ENCODE measurements at regions not wholly inside any gene's neighbourhood (a gene's known extent, or its start where the extent isn't known, plus 50 kb on each side); places are given as distances from the start of the nearest gene placed in this dataset.
"Not testable (repeated sequence)": the region's sequence is repeated elsewhere in the genome, so short reads cannot be mapped to it uniquely, and the experiment has no call there.

DNA sequence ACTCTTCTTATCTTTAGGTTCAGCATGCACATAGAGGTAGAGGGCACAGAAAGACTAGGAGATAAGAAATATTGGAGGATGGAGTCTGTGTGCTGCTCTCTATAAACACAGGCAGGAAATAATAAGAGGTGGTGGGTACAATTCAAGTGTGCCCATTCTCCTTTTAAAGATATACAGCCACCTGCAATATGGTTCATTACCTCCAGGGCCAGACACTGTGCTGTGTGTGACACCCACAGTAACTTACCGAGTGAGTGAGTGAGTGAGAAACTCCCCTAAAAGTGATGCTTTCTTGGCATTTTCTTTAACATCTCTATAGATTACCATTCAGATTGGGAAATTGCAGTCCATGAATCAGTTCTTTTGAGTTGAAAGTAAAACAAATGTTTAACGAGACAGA lies 311.8 kb upstream of the KCNN2 start:
- DNase-seq (ENCODE audit: low read depth in 2 of 2), result no peak

DNA sequence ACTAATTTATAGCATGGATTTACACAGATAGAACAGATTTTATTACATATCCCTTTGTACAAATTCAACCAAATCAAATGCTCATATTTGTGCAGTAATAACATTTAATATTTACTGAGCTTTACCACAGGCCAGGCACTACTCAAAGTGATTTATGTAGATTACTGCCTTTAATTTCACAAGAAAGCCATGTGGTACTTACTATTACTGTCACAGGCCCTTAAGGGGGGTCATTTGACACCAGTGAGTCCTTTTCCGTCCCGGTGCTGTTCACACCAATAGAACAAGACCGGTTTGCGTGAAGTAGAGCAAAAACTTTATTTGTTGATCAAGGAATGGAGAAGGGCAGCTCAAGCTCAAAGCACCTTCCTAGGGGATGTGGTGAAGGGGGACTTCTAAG lies 308.5 kb upstream of the KCNN2 start:
- DNase-seq (ENCODE audit: low read depth in 2 of 2), result no peak

DNA sequence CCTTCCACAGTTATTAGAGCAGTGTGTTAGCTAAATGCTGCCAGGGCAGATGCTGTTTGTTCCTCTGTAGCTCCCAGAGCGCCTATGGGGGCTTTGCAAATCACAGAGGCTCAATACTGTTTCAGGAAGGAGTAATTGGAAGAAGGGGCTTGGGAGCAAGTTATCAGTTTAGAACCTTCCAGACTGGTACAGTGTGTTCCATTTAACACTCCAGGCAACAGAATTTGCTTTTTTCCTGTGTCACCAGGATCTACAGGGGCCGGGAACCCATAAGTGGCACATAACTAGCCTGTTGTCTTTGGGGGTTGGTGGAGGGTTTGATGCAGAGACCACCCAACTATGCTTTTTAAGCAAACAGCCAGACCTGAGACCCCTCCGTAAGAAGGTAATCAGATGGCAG lies 307.3 kb upstream of the KCNN2 start:
- no peak for DNase-seq (ENCODE audit: low read depth in 2 of 2)

DNA sequence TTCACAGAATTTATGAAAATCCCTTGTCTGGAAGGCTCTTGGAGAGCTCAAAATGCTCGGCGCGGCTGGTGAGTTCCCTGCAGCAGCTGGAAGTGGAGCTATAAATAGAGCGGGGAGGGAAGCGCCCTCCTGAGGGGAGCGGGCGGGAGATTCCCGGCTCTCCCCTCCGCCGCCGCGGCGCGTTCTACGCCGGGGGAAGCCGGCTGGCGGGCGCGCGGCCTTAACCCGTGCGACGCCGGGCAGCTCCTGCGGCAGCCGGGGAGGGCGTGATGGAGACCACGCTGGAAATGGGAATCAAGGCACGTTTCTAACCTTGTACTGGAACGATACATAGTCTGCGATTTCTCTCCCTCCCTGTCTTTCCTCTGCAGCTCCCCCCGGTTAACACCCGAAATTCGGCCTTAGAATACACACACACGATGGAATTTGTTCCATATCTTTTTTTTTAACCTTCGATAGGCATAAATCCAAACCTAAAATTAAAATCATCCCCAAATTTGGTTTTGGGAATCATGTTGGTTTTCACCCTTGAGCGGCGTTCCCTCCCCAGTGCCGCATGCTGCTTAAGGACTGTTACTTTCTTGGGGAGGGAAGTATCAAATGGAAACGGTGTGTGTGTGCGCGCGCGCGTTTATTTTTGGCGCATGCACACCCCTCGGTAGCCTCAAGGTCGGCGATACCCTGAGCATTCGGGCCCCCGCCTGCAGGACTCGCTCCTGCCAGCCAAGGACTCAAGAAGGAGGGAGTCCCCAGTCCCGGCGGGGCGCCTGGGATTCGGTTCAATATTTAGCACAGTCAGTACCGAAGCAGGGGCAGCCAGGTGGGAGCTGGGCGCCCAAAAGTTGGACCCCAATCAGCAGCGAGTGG lies 306.3 kb upstream of the KCNN2 start:
- DNase-seq (ENCODE audit: low read depth in 2 of 2), result peak; percentile 4 to 27

DNA sequence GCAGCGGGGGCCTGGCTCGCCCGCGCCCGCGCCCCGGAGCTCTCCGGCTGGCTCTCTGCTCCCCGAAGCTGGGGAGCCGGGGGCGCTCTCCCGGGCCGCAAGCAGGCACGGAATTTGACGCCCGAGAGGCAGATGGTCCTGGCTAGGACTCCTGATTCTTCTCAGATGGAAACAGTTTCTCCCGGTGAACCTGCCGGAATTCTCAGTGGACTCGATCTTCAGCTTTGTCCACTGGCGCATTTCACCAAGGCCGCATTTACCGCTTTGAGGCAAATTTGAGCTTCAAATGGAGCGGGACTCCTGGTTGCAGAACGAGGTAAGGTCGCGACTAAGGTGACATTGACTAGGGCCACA lies 305.7 kb upstream of the KCNN2 start:
- no peak for DNase-seq (ENCODE audit: low read depth in 2 of 2)

DNA sequence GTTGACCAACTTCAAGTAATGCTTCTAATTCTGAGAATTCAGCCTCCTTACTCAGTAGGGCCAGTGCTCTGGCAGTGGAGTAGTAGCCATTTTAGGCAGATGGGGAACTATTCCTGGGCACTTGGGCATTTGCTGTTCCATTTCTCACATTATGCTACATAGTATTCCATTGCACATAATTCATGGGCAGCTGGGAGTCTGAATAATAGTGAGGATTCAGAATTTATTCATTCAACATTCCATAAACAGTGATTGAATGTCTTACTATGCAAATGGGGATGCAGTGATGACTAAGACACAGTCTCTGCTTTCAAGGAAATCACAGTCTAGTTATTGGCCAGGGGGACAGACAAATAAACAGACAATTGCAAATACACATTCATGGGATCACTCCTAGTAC lies 301.0 kb upstream of the KCNN2 start:
- DNase-seq (ENCODE audit: low read depth in 2 of 2), result no peak

DNA sequence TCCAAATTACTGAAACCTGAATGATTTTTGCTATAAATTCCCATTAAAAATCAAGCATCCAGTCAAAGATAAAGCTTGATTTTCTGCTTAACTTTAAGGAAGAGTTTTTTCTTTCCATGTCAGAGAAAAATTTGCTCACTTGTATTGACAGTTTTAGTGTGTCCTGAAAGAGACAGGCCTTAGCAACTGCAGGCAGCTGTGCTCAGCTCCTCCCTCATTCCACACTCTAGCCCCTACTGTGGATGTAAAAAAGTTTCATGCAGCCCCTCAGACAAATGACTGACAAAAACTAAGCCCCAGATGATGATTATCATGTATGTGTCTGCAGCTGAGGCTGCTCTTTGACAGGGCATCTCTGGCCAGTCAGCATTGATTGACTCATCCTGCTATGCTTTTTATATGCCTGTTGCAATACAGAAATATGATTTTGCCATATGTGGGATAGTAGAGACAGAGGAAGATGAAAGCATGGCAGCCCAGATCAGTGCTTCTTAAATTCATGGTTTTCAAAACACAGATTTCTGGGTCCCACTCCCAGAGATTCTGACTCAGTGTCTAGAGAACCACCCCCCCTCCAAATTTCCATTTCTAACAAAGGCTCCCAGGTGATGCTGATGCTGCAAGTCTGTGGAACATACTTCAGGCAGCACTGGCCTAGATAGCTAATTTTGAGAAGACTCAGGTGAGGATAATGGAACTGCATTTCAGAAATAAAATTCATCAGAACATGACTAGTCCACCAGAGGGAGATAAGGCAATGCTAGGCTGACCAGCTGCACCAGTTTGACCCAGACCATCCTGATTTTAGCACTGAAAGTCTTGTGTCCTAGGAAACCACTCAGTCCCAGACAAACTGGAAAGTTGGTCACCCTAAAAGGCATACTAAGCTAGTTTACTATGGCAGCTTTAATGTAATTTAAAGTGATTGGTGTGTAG lies 298.7 kb upstream of the KCNN2 start:
- DNase-seq (ENCODE audit: low read depth in 2 of 2), result no peak

DNA sequence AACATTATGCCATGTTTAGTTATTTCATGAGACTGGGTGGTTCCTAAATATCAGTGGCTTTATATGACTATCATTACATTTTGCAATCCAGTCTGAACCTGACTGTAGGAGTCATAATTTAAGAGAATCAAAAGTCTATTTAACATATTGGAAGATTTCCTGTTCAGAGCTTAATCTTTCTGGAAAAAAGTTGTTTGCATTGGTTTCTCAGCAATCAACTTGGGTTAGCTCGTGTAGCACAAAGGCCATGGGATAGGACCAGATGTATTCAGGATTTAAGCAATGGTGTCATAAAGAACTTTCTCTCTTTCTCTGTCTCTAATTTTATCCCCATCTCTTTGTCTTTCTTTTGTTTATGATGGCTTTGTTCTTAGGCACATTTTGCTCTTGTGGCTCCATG lies 296.0 kb upstream of the KCNN2 start:
- no peak for DNase-seq (ENCODE audit: low read depth in 2 of 2)

DNA sequence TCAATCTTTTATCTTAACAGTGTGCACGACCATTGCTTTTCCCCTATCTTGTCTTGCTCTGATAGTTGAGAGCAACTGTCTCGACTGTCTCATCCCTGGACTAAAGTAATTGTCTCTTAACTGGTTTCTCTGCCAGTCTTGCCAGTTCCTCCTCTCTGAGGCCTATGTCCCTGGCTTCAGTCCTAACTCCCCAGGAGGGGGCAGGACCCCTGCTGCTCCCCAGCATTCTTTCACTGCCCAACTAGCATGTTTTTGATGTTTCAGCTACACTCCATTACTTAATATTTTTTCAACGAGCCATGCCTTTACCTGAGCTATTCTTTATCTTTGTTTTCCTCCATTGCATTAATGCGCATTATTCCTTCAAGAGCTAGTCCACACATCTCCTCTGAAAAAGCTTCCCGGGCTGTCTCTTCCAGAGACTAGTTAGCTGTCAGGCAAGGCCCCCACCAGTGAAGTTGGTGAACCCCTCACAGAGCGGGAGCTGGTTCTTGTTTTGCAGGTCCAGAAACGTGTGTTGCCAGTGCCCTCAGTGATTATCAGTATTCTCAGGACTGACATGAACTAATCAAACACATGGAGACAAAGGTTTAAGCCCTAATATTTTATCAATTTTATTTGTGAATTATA lies 291.7 kb upstream of the KCNN2 start:
- DNase-seq (ENCODE audit: low read depth in 2 of 2), result no peak

DNA sequence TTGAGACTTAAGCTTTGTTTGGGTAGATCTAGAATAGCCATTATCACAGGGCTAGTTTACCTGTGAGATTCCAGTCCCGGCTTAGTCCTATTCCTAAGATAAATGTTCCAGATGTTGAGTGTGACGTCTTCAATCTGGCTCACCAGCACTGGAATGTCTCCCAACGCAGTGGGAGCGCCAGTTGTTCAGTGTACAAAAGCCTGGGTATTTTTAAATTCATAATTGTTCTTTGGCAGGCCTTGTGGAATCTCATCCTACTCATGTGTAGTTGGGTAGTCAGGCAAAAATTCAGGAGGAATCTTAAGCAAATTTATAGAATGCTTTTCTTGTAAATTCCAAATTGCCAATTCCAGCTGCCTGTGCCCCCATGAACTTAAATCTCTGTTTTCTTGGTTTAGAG lies 272.6 kb upstream of the KCNN2 start:
- DNase-seq (ENCODE audit: low read depth in 2 of 2), result no peak

DNA sequence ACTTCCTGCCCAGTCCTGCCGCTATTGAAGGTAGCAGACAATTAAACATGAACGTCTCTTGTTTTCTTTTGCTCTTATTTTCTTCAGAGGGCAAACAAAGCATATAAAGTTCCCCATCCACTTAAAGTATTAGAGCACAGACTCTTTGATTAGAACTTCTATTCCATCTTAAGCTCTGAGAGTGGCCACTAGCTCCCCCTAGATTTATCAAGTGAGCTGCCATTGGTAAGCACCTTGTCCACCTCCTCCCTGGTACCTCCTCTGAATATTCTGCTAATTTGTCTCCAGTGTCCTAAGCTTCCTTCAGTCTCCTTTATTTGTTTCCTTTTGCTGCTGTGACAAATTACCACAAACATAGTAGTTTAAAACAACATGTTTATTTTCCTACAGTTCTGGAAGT lies 264.3 kb upstream of the KCNN2 start:
- peak in 1 of 2 donors; percentile 9 for DNase-seq (ENCODE audit: low read depth in 2 of 2)

DNA sequence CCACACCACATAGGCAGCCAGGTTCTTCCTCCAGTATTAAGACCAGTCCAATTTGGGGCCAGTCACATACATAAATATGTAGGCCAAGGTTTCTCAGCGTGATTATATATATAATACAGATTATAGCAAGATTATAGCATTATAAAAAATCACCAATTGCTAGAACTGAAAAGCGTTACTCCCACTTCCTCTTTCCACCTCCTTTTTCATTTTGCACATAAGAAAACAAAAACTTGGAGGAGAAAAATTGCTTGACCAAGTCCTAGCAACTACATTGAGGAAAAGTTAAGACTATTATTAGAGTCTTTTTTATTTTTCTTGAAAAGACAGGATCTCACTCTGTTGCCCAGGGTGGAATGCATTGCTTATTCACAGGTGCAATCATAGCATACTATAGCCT lies 262.7 kb upstream of the KCNN2 start:
- no peak for DNase-seq (ENCODE audit: low read depth in 2 of 2)

DNA sequence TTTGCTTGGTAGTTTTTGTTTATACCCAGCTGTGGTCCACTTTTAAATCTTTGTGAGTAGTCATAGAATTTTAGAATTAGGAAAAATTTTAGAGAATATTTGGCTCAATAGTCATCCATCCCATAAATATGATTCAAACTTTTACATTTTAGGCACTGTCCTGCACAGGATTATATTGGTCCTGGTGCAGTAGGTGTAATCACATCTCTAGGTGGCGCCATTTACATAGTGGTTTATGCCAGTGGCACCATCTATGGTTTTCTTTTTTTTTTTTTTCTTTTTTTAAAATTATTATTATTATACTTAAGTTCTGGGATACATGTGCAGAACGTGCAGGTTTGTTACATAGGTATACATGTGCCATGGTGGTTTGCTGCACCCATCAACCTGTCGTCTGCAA lies 260.7 kb upstream of the KCNN2 start:
- DNase-seq (ENCODE audit: low read depth in 2 of 2), result peak; percentile 48 to 75

DNA sequence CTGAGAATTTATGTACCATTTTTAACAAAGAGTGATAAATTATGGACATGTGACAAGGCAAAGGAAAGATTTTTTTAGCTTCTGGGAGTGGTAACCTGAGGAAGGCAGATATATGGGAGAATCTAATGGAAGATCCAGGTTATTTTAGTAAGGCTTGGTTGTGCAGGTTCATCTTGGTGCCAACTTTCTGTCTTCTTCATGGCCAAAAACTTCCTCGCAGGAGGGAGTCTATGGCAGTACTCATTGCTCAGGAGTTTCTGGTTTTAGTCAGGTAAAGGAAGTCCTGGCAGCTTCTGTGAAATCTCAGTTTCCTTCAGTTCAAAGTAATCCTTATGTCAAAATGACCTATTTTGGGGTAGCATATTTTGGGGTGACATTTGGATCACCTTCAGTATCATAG lies 248.3 kb upstream of the KCNN2 start:
- no peak for DNase-seq (ENCODE audit: low read depth in 2 of 2)

DNA sequence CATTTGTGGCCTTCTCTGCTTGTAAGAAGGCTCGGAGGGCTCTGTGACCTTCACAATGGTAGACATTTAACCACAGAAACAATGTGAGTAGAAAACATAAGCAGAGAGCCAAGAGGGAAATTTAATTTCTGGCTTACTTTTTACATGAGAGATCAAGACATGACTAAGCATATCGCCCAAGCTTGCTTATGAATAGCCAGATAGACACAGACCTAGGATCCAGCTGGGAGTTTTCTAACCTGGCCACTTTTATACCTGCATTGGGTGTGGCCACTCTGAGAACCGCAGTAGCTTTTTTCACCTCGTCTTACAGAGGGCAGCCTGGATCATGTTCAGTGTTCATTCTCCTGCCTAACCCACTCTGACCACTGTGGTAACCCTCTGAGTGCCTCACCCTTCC lies 244.9 kb upstream of the KCNN2 start:
- no peak for DNase-seq (ENCODE audit: low read depth in 2 of 2)

DNA sequence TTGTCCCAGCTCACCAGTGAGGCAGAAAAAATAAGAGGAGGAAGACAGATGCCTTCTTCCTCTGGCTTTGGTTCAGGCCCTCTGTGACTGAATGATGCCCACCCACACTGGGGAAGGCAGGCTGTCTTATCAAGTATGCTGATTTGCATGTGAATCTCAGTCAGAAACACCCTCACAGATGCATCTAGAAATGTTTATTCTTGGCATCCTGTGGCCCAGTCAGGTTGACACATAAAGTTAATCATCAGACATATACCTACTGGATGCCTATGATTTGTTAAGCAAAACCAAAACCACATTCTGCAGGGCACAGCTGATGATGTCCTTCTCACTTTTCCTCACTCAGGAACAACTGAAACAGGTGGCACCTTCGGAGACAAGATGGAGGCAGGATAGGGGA lies 243.4 kb upstream of the KCNN2 start:
- DNase-seq (ENCODE audit: low read depth in 2 of 2), result no peak

DNA sequence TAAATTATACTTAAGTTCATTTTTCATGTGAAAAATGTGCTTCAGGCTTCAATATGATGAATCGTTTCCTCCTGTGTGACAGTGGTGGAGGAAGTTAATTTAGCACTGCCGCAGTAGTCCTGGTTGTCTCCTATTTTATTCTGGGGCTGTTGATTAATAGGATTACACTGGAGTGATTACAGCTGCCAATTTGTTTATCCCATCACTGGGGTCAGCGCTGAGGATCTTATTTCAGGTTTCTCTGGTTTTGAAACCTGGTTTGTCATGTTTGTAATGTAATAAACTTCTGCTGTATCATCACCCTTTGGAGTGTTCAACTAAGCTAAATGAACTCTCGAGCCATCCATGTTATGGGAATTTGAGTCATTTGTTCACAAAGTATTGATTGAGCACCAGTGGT lies 241.7 kb upstream of the KCNN2 start:
- no peak for DNase-seq (ENCODE audit: low read depth in 2 of 2)

DNA sequence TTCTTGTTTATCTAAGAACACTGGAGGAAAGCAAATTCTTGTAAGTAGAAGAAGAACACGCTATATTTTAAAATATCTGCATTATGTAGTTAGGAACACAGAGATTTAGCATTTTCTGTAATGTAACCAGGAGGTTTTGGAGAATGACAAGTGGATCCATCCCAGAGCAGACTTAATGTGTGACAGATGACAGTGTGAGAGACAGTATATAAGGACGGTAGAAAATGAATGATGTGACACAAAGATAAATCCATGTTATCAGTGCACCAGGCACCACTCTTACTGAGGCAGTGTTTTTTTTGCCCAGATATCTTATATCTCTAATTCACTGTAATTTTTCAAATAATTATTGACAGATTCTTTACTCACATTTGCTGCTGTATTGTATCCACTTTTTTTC lies 239.0 kb upstream of the KCNN2 start:
- no peak for DNase-seq (ENCODE audit: low read depth in 2 of 2)

DNA sequence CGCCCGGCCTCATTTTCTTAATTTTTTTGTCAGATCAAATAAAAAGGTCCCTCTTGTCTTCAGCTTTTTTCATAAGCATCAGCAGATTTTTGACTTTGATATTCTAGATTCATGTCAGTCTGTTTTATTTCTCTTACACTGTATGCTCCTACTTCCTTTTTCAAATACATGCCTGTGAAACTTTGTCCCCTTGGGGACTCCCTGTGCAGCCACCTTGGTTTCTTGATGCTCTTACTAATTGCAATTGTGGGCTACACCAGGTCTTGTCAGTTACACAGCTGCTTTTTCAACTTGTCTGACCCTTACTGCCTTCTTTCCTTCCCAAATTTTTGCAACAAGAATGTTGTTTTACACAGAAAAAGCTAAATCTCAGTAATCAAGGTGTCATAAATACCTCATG lies 238.2 kb upstream of the KCNN2 start:
- DNase-seq (ENCODE audit: low read depth in 2 of 2), result no peak

DNA sequence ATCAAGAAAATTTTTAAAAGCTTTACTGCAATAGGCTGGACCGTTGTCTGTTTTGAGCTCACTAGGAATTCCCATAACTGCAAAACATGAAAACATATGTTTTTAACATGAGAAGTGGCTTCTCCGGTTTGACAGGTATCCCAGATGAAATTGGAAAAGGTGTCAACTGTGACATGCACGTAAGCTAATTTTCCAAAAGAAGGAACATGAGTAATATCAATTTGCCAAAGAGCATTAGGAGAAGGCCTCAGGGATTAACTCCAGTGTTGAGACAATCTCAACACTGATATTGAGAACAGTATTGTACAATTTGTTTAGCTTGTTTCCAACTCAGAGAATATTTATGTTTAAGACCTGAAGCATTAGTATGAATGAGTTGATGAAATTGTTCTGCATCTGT lies 215.5 kb upstream of the KCNN2 start:
- no peak for DNase-seq (ENCODE audit: low read depth in 2 of 2)

DNA sequence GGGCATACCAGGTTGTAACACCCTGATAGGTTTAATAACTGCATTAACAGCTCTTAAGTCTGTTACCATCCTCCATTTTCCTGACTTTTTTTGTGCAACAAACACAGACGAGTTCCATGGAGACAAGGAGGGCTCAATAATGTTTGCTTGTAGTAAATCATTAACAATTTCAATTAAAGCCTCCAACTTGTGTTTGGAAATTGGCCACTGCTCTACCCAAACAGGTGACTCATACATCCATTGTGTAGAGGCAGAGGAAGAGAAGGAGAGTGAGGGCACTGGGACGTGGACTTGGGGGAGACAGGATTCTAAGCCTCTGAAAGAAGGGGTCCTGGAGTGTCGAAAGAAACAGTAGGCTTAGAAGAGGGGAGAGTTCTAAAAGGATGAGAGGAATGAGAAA lies 213.6 kb upstream of the KCNN2 start:
- DNase-seq (ENCODE audit: low read depth in 2 of 2), result no peak

DNA sequence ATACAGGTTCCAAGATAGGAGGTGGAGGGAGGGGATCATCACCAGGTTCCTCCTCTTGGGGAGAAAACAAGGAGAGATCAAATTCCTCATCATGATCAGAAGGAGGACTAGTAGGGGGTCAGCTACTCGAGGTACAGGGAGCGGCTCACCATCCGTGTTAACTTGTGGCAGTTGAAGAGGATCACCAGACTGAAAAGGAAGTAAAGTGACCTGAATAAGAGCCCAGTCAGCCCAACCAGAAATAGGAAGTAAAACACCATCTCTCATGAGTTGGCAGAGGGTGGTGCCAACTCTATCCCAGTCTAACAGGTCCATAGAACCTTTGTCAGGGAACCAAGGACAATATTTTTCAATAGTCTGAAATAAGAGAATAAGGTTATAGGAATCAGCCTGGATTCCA lies 213.1 kb upstream of the KCNN2 start:
- DNase-seq (ENCODE audit: low read depth in 2 of 2), result not testable (repeated sequence)

All from dermis microvascular lymphatic vessel endothelial cell (primary cell).